Choroid plexus epithelial cell (primary cell): ENCODE measurements at regions not wholly inside any gene's neighbourhood (a gene's known extent, or its start where the extent isn't known, plus 50 kb on each side); places are given as distances from the start of the nearest gene placed in this dataset.
"Not testable (repeated sequence)": the region's sequence is repeated elsewhere in the genome, so short reads cannot be mapped to it uniquely, and the experiment has no call there.

Experiments used
- DNase-seq: peaks from one replicate; pipeline ENCODE4 v3.0.0-alpha.2; 2010; ENCODE audit warnings: low read depth
- H3K4me3 ChIP-seq: 2 replicates; pipeline ENCODE4 v1.5.1; 2011; ENCODE audit warnings: low read depth, mild to moderate bottlenecking, control low read depth, low read length, moderate library complexity
- CTCF ChIP-seq: conservative IDR thresholded peaks from 2 replicates; pipeline ENCODE4 v1.5.1; 2011; ENCODE audit warnings: low read depth, mild to moderate bottlenecking, control low read depth, inconsistent platforms, low read length, moderate library complexity

DNA sequence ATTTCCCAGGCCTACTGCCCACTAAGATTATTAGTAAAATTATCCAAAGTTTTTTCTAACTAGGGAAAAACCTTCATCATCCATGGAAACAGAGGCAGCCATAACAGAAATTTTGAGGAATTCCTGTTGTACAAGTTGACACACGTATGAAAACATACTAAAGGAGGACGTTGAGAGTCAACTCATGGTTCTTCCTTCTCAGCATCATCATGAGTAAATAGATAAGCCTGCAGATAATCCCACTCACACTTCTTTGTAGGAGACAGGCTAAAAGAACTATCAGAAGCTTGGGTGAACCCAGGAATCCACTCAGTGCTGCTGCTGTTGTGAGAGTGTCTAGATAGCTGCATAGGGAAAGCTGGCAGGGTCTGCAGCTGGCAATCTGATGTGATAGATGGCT lies 694.8 kb upstream of the NR2F2 start:
- no peak for TF ChIP-seq CTCF
- H3K4me3 ChIP-seq: no peak overlapping the region
- no peak for DNase-seq

DNA sequence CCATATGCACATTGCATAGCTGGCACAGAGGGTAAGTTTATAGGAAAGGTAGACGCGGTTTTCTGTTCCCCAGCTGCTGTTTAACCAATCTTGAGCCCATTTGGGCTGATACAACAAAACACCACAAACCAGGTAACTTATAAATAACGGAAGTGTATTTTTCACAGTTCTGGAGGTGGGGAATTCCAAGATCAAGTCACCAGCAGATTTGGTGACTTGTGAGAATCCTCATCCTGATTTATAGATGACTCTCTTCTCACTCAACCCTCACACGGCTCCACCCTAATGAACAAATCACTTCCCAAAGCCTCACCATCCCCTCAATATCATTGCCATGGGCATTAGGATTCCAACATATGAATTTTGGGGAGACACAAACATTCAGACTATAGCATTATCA lies 694.4 kb upstream of the NR2F2 start:
- DNase-seq: no peak
- H3K4me3 ChIP-seq: no peak overlapping the region
- no peak for TF ChIP-seq CTCF

DNA sequence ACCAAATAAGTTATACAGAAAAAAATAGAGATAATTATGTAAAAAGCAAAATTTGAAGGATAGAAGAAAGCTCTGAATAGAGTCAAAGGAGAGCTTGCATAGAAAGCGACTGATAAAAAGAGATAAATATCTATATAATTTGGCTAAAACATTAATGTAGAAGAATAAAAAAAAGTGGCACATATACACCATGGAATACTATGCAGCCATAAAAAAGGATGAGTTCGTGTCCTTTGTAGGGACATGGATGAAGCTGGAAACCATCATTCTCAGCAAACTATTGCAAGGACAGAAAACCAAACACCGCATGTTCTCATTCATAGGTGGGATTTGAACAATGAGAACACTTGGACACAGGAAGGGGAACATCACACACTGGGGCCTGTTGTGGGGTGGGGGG lies 693.3 kb upstream of the NR2F2 start:
- not testable (repeated sequence) for DNase-seq, H3K4me3 ChIP-seq

DNA sequence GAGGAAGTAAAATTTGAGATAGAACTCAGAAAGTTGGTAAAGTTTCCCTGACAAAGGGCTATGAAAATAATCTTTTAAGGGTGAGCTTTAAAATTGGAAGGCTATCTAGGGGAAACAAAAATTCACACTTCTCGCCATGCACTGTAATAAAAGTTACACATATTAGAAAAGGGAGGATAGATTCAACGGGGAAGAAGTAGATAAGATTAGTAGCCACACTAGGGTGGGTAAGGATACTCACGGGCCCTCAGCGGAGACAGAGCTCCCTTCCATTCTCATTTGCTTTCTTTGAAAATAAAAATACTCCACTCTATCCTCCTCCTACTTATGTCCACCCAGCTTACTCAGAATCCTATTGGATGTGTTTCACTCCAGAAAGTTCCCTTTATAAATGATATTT lies 691.3 kb upstream of the NR2F2 start:
- no peak overlapping the region for H3K4me3 ChIP-seq
- no peak for DNase-seq
- no peak for TF ChIP-seq CTCF

DNA sequence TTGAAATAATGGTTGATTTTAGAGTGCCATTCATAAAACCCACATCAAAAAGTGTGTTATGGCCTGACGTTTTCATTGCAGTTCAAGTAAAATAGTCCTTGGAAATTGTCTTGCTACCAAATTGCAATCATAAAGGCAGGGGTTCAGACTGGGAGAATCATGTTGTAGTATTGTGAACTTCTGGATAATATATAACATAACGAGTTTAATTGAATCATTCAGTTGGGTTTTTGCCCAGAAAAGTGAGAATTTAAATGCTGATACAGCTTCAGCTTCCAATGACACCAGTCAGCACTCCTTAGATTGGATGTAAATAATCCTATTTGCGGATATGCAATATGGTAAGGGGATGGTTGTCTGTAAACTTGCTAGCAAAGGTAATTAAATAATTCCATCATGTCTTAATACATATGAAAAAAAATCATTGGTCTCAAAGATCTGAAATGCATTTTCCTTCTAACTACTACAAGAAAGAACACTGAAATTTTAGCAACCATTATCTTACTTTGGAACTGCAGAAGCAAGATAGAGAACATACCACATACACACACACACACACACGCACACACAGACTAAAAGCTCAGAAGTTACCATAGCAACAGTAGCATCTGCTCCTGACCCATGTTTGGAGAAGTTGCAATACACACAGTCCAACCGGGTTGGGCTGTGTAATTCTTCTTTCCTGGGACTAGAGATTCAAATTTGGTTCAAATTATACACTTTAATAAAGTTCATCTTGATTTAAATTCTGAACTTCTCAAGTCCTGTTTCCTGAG lies 686.2 kb upstream of the NR2F2 start:
- peak; percentile 65 for DNase-seq
- TF ChIP-seq CTCF: no peak
- no peak overlapping the region for H3K4me3 ChIP-seq

DNA sequence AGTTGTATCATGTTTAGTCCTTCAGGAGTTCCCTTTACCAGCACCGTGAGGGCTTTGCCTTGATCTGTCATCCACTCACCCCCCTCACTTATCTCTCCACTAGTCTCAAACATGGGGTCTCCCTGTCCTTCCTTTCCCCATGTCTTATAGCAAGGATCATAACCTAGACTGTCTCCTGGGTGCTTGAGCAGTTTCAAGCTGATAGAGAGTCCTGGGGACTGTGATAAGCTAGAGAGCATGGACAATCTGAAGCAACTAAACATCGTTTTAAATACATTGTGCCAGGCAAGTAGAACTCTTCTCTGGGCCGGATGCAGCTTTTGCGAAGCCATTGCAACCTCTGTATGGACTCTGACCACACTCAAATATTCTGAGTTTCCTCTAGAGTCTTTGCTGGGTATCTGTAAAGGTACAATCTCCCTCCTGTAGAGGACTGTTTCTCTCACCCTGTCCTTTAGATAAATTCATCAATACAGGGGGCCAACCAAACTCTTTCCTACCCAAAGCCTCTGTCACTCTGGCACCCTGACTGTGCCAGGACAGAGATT lies 684.6 kb upstream of the NR2F2 start:
- no peak for TF ChIP-seq CTCF
- H3K4me3 ChIP-seq: no peak overlapping the region
- DNase-seq: no peak

GRCh38 chr15:95646484-95647273 lies 683.8 kb upstream of the NR2F2 start:
- no peak for TF ChIP-seq CTCF
- no peak for DNase-seq
- no peak overlapping the region for H3K4me3 ChIP-seq
